GM12873 (cell line): ENCODE measurements at regions not wholly inside any gene's neighbourhood (a gene's known extent, or its start where the extent isn't known, plus 50 kb on each side); places are given as distances from the start of the nearest gene placed in this dataset.

Experiments used
- TF ChIP-seq, protein P1 (sequence below): IDR thresholded peaks from 2 replicates; pipeline ENCODE4 v1.5.1; 2012; ENCODE audit warnings: low read depth, mild to moderate bottlenecking, moderate library complexity, low read length, control low read depth; ENCODE audit not compliant: insufficient read depth; ENCODE audit errors: missing control alignments

DNA sequence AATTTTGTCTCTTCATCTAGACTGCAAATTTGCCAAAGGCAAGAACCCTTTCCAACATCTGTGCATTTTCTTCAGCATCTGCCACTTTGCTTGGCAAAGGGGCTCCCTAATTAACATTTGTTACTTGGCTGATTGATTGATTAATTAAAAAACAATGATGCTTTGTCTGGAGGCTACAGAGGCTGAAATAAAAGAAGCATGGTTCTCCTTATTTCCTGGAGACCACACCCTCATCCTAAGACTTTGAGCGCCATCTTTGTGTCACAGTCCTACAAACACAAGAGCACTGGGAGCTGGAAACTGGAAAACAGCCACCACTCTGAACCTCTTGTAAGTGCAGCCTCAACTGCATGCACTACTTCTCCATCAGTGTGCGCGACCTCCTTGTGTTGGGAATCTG is 189.2 kb downstream of the C7orf25 start:
- TF ChIP-seq, protein P1, sequence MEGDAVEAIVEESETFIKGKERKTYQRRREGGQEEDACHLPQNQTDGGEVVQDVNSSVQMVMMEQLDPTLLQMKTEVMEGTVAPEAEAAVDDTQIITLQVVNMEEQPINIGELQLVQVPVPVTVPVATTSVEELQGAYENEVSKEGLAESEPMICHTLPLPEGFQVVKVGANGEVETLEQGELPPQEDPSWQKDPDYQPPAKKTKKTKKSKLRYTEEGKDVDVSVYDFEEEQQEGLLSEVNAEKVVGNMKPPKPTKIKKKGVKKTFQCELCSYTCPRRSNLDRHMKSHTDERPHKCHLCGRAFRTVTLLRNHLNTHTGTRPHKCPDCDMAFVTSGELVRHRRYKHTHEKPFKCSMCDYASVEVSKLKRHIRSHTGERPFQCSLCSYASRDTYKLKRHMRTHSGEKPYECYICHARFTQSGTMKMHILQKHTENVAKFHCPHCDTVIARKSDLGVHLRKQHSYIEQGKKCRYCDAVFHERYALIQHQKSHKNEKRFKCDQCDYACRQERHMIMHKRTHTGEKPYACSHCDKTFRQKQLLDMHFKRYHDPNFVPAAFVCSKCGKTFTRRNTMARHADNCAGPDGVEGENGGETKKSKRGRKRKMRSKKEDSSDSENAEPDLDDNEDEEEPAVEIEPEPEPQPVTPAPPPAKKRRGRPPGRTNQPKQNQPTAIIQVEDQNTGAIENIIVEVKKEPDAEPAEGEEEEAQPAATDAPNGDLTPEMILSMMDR, result no peak

DNA sequence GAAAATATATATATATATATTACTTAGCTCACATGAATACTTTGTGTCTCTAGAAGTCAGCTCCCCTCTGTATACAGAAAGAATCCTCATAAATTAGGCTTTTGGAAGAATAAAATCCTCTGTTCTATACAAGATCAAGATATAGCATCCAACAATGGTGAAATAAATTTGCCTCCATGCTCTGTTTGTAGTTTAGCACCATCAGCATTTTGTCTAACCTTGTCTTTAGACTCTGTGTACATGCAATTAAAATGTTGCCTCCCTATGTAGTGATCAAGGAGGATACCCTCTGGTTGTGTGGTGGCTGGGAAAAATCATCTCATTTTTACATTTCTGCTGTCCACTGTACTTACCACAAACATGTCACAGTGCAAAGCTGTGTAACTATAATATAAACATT is 189.7 kb downstream of the C7orf25 start:
- TF ChIP-seq, protein P1, result no peak

DNA sequence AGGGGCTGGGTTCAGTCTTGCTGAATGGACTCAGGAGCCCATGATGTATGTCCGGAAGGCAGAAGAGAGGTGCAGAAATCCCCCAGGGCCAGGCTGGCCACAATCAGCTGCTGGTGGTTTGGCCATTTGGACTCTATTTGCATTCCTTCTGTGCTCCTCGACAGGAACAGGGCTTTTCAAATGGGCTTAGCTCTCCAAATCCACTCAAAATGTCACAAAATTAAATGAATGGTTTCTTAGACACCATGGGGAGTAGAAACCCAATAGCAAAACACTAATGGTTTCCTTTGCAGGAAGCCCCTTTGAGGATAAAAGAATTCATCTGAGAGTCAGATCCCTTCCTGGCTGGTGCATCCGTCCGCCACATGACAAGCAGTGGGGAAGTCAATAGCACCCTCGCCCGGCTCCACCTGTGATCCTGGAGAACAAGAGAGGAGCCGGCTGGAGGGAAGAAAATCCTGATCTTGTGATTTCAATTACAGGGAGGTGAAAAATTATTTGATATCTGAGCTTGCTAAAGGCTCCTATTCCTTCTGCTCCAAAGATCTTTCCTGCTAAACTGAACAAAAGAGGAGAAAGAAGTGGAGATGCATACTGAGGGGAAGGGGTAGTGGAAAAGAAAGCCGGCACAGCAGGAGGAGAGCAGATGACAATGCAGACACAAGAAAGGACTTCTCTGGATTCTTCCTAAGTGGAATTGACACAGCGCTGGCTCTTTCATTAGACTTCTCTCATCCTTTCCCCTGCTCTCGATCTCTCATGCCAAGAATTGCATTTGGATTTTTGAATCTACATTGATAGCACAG is 190.7 kb downstream of the C7orf25 start:
- TF ChIP-seq, protein P1, result no peak

DNA sequence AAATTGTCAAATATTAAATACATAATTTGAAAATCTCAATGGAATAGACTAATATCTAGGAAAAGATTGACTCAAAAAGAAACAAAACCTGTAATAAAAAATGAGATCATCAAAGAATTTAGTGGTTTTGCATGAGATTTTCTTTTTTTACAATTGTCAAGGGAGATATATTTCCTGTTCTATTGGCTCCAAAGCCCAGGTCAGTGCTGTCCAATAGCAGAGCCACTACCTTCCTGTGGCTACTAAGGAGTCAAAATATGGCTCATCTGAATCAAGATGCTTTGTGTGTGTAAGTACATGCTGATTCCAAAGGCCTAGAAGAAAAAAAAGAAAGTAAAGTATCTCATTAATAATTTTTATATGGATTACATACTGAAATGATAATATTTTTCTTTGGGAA is 191.9 kb downstream of the C7orf25 start:
- TF ChIP-seq, protein P1, result no peak

DNA sequence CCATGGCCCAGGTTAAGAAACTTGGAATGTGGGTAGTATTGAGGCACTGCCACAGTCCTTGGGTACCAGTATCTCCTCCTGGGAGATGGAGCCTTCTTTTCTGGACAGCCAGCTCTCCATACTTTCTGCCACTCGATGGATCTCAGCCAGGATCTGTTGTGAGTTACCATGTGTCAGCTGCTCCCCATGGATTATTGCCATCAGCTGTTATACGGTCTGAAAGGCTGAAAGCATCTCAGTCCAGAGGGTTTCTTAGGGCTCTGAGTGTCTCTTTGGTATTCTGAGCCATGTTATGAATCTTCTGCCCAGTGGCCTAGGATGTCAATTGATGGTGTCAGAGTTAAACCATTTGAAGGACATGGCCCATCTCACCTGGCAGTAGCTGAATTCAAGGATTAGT is 197.5 kb downstream of the C7orf25 start:
- TF ChIP-seq, protein P1, result no peak

DNA sequence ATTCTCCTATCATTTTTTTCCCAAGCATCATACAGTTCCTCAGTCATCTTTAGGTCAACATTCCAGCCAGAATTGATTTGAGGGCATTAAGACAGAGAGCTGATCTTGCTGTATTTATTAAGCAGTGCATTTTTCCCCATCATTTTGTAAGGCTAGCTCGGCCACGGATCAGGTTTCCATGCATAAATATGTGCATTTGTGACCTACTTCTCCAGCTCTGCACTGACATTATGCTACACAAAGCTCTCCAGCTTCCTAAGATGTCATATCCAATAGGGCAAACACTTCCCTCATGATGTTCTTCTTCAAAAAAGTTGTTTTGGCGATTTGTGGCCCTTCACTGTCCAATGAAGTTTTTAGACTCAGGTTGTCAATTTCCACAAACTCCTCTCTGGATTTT is 202.6 kb downstream of the C7orf25 start:
- TF ChIP-seq, protein P1, result no peak

DNA sequence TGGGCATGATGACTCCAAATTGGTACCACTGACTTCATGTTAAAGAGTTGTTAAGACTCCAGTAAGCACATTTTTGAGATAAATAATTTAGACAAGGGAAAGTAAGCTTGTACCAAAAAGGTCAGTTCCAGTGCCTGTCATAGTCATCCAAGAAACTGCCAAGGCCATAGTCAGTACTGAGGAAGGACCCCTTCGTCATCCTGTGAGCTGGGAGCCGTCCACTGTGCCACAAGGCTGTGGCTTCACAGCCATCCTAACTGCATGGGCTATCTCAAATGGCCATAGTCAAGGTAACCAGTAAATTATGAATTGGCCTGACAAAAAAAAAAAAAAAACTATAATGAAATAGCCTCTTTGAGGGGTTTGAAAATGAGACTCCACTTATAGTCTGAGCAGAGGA is 207.2 kb downstream of the C7orf25 start:
- TF ChIP-seq, protein P1, result no peak

DNA sequence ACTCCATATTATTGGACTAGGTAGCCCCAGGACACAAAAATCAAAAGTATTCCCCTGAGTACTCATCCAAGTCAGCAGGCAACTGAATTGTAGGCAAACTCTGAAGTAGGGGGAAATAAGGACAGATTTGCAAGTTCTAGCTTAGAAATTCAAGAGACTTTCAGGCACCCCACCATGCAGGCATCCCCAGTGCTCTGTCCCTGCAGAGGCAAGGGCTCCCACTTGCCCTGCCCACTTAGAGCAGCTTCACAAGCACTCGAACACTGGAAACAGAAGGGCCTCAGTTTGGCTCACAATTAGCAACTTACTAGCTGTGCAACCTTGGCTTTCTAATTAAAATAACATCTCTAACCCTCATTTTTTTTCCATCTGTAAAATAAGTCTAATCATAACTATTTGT is 209.2 kb downstream of the C7orf25 start:
- TF ChIP-seq, protein P1, result no peak
